NOMO-1 treated with dmso at 0.1 percent for 144 hours (cell line): ENCODE measurements at regions not wholly inside any gene's neighbourhood (a gene's known extent, or its start where the extent isn't known, plus 50 kb on each side); places are given as distances from the start of the nearest gene placed in this dataset.

ENCODE experiments used
- DNase-seq: peaks from one replicate; lab custom pipeline; 2025; ENCODE audit not compliant: unreplicated experiment; lab: John Stamatoyannopoulos, UW

- DNase-seq, result no peak
Measured at GRCh38 chr2:12274591-12274990, 442.1 kb upstream of the TRIB2 start.

DNA sequence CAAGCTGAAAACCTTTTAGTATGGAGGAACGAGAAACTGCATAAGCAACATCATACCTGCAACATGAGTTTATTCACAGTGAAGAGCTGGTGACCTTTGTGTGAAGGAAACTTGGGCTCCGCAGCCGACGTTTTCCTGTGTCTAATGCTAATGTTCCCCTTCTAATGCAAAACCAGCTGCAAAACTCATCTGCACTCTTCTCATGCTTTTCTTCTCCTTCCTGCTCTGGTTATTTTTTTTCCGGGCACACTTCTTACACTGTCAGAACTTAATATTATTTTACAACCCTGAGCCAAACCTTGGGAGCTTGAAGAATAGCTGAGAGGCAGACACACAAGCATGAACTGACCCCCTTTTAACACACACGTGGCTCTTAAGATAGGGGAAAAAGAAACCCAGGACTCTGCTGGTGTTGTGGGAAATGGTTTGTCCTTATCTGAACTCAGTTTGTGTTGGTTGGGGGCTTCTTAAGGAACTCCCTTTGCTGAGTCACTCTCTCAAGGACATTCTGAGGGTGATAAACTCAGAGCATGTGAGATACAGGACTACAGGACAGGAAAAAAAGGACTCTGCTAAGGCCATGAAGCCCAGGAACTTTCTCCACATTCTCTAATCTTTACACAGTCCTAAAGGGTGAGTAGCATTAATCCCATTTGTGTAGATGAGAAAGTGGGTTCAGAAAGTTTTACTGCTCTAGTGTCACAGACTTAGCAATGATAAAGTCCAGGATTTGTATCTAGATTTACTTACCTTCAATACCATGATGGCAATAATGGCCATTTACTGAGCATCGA lies 439.3 kb upstream of the TRIB2 start:
- no peak for DNase-seq

- no peak for DNase-seq
Measured at GRCh38 chr2:12278217-12278750, 438.5 kb upstream of the TRIB2 start.

- DNase-seq, result no peak
Measured at GRCh38 chr2:12282780-12283695, 433.7 kb upstream of the TRIB2 start.

DNA sequence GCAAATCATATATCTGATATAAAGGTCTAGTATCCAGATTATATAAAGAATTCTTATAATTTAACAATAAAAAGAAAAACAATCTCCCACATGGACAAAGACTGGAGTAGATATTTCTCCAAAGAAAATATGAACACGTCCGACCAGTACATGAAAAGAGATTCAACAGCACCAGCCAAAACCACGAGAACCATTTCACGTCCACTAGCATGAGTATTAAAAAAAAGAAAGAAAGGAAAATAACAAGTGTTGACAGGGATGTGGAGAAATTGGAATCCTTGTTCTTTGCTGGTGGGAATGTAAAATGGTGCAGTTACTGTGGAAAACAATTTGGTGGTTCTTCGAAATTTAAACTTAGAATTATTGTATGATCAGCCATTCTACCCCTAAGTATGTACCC lies 432.7 kb upstream of the TRIB2 start:
- DNase-seq, result no peak

DNA sequence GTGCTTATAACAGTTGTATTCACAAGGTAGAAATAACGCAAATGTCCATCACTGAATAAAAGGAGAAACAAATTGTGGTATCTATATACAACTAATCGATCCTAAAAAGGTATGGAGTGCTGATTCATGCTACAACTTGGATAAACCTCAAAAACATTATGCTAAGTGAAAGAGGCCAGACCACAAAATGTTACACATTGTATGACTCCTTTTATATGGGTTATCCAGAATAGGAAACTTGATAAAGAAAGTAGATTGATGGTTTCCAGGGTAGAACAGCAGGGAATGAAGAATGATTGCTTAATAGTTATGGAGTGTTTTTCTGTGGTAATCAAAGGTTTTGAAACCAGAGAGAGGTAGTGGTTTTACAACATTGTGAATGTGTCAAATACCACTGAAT lies 432.2 kb upstream of the TRIB2 start:
- DNase-seq, result no peak

- DNase-seq, result no peak
Measured at GRCh38 chr2:12286347-12286746, 430.4 kb upstream of the TRIB2 start.

- no peak for DNase-seq
Measured at GRCh38 chr2:12287220-12287751, 429.4 kb upstream of the TRIB2 start.

DNA sequence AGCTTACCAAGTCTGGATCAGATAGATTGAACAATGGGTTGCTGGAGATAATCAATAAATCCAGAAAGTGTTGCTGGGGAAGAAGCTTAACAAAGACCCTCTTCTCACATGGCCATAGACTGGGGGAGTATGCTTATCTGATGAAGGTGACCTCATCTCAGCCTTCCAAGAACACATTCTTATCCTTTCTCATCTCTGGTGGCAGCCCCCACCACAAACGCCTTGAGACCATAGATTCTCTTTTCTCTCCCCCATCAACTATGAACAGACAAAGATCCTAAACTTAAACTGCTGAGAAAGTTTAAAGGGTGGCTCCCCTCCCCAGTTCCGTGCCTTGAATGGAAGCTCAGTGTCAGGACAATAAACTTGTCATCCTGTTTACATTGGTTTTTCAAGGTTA lies 428.7 kb upstream of the TRIB2 start:
- DNase-seq, result no peak

DNA sequence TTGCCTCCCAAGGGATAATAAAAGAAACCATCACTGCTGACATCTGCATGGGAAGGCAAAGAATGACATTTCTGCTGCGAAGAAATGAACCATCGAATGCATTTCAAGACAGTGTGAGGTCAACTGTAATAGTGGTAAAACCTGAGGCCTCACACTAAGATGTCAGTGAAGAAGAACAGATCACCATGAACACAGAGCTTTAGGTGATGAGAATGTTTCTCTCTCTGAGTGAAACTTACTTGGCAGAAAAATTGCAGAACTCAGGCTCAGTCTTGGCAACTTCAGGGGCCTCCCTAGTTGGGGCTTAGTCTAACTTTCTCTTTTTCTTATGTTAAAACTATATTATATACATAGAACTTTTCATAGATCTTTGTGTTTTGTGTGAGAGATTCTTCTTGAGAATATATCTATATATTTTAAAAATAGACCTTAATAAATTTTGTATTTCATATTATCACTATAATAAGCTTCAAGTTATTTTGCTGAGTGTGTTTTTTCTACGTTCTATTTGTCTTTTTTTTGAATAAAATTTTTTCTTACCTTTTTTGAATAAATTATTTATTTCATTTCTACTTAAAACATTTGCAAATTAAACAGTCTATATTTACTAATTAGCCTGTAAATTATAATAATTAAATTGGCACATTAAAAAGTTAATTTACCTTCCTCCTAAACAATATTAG lies 427.5 kb upstream of the TRIB2 start:
- DNase-seq, result no peak

DNA sequence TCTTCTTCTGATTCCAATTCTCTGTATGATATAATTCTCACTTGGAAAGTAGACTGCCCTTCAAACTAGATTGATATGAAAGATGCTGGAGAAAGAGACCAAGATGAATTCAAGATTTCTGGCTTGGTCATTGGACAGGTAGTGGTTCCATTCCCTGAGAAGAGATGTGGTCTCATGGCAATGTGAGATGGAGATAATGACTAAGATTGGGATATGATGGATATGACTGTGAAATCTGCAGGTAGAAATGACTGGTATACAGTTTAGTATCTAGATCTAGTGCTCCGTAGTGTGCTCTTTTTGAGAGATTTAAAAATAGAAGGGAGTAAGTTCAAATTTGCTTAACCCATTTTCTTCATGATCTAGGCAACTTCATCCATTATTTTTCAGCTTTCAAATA lies 425.4 kb upstream of the TRIB2 start:
- DNase-seq, result no peak

- no peak for DNase-seq
Measured at GRCh38 chr2:12293874-12294273, 422.9 kb upstream of the TRIB2 start.

DNA sequence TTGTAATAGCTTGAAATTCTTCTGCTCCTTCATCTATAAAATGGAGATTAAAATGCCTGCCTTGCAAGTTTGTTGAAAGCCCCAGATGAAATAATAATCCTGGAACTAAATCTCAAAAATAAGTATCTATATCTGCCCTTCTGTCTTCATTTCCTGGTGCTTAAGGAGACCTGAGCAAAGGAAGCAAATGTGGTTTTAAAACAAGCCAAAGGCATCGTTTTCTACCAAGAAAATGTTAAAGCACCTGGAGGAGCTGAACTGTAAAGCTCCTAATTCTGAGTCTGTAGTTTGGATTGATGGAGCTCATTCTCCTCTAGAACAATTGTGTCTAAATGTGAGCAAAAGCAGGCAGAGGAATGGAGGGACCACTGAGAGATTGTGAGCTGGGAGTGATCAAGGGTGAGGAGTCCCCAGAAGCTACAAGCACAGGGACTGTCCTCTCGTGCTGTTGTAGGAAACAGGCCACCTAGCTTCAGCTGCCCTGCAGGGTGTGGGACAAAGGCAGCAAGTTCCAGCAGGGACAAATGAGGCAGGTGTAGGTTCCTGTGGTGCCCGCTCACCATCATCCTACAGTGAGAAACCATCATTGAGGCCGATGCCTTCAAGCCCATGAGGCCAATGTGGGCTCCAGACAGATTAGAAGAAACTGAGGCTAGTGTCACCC lies 420.7 kb upstream of the TRIB2 start:
- DNase-seq, result no peak

- DNase-seq, result no peak
Measured at GRCh38 chr2:12296915-12297314, 419.8 kb upstream of the TRIB2 start.

GRCh38 chr2:12298352-12298751 lies 418.4 kb upstream of the TRIB2 start:
- no peak for DNase-seq

- no peak for DNase-seq
Measured at GRCh38 chr2:12299431-12299830, 417.3 kb upstream of the TRIB2 start.

- no peak for DNase-seq
Measured at GRCh38 chr2:12300019-12300602, 416.6 kb upstream of the TRIB2 start.

DNA sequence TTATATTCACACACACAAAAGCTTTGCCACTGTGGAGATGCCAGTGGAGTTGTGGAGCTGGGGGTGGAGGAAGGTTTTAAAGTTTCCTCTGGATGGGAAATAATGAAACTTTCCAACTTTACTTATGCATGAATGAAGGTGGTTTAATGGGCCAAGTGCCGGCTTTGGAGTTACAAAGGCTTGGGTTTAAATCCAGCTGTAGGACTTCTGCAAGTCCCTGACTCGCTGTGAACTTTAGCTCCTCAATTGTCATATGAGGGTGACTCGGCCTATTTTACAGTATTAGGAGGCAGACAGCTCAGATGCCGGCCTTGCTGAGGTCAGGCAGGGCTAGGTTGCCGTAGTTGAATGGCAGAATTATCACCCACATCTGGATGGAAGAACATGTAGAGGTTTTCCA lies 415.8 kb upstream of the TRIB2 start:
- no peak for DNase-seq

GRCh38 chr2:12302140-12302539 lies 414.6 kb upstream of the TRIB2 start:
- no peak for DNase-seq

- DNase-seq, result no peak
Measured at GRCh38 chr2:12302691-12303090, 414.0 kb upstream of the TRIB2 start.
